ENCODE measurements at regions not wholly inside any gene's neighbourhood (a gene's known extent, or its start where the extent isn't known, plus 50 kb on each side); places are given as distances from the start of the nearest gene placed in this dataset.

DNA sequence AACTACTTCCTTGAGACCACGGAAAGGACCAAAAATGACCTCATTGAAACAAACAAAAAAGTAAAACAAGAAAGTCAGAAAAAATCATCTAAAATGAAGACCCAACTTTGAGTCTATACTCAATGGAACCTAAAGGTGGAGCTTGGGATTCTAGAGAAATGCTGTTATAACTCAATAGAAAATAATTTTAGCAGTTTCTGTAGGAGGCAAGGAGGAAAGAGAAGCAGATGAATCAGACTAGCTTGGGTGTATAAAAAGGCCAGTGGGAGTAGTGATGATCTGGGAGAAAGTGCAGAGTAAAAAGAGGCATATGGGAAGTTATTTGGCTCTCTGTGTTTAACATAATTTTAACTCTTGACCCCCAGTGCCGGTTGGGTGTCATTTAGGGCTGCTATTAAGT is 94.4 kb downstream of the TMCO5A start:
- Histone ChIP-seq H3K79me2 (ENCODE audit: insufficient read depth, low read length) (no peaks in the 10 kb centered on the region), H3K4me2 (ENCODE audit: low read length) (no peak overlapping the region), H3K9ac (ENCODE audit: low read length) (no peak overlapping the region), H2AFZ (ENCODE audit: low read depth, low read length, poor library complexity, severe bottlenecking) (no peak overlapping the region), H3K4me3 (replicated peaks in 1 of 2; ENCODE audit: low read depth in 1 of 2, low read length in 2 of 2) (no peak overlapping the region), H3K27me3 (ENCODE audit: insufficient read depth, low read length) (no peaks in the 10 kb centered on the region), H3K4me1 (ENCODE audit: control insufficient read depth in 1 of 2, insufficient read depth in 2 of 2, low read length in 2 of 2) (no peaks in the 10 kb centered on the region), H4K20me1 (ENCODE audit: insufficient read depth) (no peaks in the 10 kb centered on the region), H3K9me2 (ENCODE audit: insufficient read depth) (no peaks in the 10 kb centered on the region), H3K27ac (ENCODE audit: low read depth, low read length) (no peak overlapping the region), H3K9me3 (ENCODE audit: control insufficient read depth in 1 of 2, insufficient read depth in 1 of 2, low read depth in 1 of 2, low read length in 2 of 2) (no peaks in the 10 kb centered on the region), H3K36me3 (ENCODE audit: control insufficient read depth in 1 of 2, insufficient read depth in 2 of 2, low read length in 2 of 2) (no peaks in the 10 kb centered on the region)
- POLR2A ChIA-PET: no interaction called here
- CTCF ChIA-PET: no interaction called here
- TF ChIP-seq, protein P1, sequence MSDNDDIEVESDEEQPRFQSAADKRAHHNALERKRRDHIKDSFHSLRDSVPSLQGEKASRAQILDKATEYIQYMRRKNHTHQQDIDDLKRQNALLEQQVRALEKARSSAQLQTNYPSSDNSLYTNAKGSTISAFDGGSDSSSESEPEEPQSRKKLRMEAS (IDR thresholded peaks at IDR 0.05): no peak
- RAD21 ChIA-PET (ENCODE audit: low non-redundant PET in 1 of 2, low total read pairs in 2 of 2, uncharacterized antibody in 2 of 2, unreplicated experiment in 2 of 2): no interaction called here
- ATAC-seq (no peak), DNase-seq (ENCODE audit: low read depth, low spot score) (no peak)
- intact Hi-C loops (cut with micrococcal nuclease): no loop called here
- no TSS peak for BruUV-seq (replicated peaks)

DNA sequence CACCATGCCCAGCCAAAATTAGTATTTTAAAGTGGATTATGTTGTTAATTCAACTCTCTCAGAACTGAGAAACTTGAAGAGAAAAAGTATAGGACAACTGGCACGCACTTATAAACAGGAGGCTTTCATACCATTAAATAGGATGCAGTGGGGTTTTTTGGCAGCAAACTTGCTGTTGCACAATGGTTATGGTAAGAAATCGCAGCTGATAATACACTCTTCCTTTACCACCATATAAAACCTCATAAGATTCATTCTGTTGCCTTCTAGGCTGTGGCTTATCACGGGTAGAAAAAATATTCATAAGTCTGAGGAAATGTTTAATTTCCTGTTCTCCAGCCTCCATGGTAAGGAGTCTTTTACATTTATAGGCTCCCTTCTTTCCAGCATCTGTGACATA is 95.3 kb downstream of the TMCO5A start:
- DNase-seq (ENCODE audit: low read depth, low spot score): no peak

More for the DNA sequence above, 95.3 kb downstream of the TMCO5A start:
- Histone ChIP-seq H3K27me3 (ENCODE audit: insufficient read depth, low read length) (no peaks in the 10 kb centered on the region), H2AFZ (ENCODE audit: low read depth, low read length, poor library complexity, severe bottlenecking) (no peak overlapping the region), H4K20me1 (ENCODE audit: insufficient read depth) (no peaks in the 10 kb centered on the region), H3K9me3 (ENCODE audit: control insufficient read depth in 1 of 2, insufficient read depth in 1 of 2, low read depth in 1 of 2, low read length in 2 of 2) (no peaks in the 10 kb centered on the region), H3K9me2 (ENCODE audit: insufficient read depth) (no peaks in the 10 kb centered on the region), H3K27ac (ENCODE audit: low read depth, low read length) (no peak overlapping the region), H3K4me1 (ENCODE audit: control insufficient read depth in 1 of 2, insufficient read depth in 2 of 2, low read length in 2 of 2) (no peaks in the 10 kb centered on the region), H3K9ac (ENCODE audit: low read length) (no peak overlapping the region), H3K4me2 (ENCODE audit: low read length) (no peak overlapping the region), H3K36me3 (ENCODE audit: control insufficient read depth in 1 of 2, insufficient read depth in 2 of 2, low read length in 2 of 2) (no peaks in the 10 kb centered on the region), H3K4me3 (replicated peaks in 1 of 2; ENCODE audit: low read depth in 1 of 2, low read length in 2 of 2) (no peak overlapping the region), H3K79me2 (ENCODE audit: insufficient read depth, low read length) (no peaks in the 10 kb centered on the region)
- TF ChIP-seq CBX3 (IDR thresholded peaks at IDR 0.05; ENCODE audit: low read depth) (no peak), ZFX (IDR thresholded peaks at IDR 0.05) (no peak), ELF1 (IDR thresholded peaks at IDR 0.05; ENCODE audit: borderline replicate concordance, low read depth) (no peak), FOSL1 (IDR thresholded peaks at IDR 0.05; ENCODE audit: low read depth) (no peak)
- TF ChIP-seq, protein P2, sequence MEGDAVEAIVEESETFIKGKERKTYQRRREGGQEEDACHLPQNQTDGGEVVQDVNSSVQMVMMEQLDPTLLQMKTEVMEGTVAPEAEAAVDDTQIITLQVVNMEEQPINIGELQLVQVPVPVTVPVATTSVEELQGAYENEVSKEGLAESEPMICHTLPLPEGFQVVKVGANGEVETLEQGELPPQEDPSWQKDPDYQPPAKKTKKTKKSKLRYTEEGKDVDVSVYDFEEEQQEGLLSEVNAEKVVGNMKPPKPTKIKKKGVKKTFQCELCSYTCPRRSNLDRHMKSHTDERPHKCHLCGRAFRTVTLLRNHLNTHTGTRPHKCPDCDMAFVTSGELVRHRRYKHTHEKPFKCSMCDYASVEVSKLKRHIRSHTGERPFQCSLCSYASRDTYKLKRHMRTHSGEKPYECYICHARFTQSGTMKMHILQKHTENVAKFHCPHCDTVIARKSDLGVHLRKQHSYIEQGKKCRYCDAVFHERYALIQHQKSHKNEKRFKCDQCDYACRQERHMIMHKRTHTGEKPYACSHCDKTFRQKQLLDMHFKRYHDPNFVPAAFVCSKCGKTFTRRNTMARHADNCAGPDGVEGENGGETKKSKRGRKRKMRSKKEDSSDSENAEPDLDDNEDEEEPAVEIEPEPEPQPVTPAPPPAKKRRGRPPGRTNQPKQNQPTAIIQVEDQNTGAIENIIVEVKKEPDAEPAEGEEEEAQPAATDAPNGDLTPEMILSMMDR (IDR thresholded peaks at IDR 0.05 in 2 of 3, conservative IDR thresholded peaks at IDR 0.05 in 1 of 3; ENCODE audit: borderline replicate concordance in 1 of 3, insufficient read depth in 1 of 3, low read depth in 2 of 3, low read length in 2 of 3): no peak
- no TSS peak for BruUV-seq (replicated peaks)
- ChIA-PET POLR2A (no interaction called here), RAD21 (ENCODE audit: low non-redundant PET in 1 of 2, low total read pairs in 2 of 2, uncharacterized antibody in 2 of 2, unreplicated experiment in 2 of 2) (no interaction called here), CTCF (no interaction called here)
- intact Hi-C loops (cut with micrococcal nuclease): no loop called here
- no peak for ATAC-seq

All from HCT116 (cell line).